Endothelial cell of umbilical vein (primary cell): ENCODE measurements at regions not wholly inside any gene's neighbourhood (a gene's known extent, or its start where the extent isn't known, plus 50 kb on each side); places are given as distances from the start of the nearest gene placed in this dataset. TPM values are rescaled to one million over a fixed set of nuclear protein-coding genes. Genes with fewer than 3 reads are reported as not detected.

ENCODE experiments used
- BruUV-seq: library from RNA; stranded (reverse); fragments of 400-500 nt; replicated peaks from 2 replicates; lab custom pipeline; 2021; lab: Mats Ljungman, UMichigan
- CTCF ChIA-PET: fragments of 300-600, 350-600 bp; sonication (Branson Sonifier 250); formaldehyde crosslinking; loops from one replicate; lab custom pipeline; 2021; ENCODE audit warnings: antibody characterized with exemption, inconsistent platforms; lab: Charles Lee
- POLR2A ChIA-PET: fragments of 300-600, 350-600 bp; sonication (Branson Sonifier 250); formaldehyde crosslinking; loops from one replicate; lab custom pipeline; 2021; ENCODE audit warnings: antibody characterized with exemption, inconsistent platforms; lab: Charles Lee
- DNase-seq: peaks from one replicate; pipeline ENCODE4 v3.0.0-alpha.2; 2011; ENCODE audit warnings: low read depth, low spot score
- FAIRE-seq: peaks from 2 replicates; lab custom pipeline; 2011; peaks lifted over from hg19 to GRCh38; lab: Jason Lieb, UNC
- H2AFZ ChIP-seq: 2 replicates; pipeline ENCODE4 v1.6.0; 2012; ENCODE audit warnings: low read depth, low read length, control low read depth, inconsistent platforms
- H3K27ac ChIP-seq: 2 replicates; pipeline ENCODE4 v1.5.1; 2011; ENCODE audit warnings: low read depth, mild to moderate bottlenecking, control low read depth, low read length, moderate library complexity; ENCODE audit not compliant: insufficient read depth
- H3K27me3 ChIP-seq, 2 experiments: 2 replicates each; pipeline versions ENCODE4 v1.6.0 to v1.6.1; 2011; ENCODE audit warnings: low read length in 2 of 2, mixed read lengths in 1 of 2; ENCODE audit not compliant: control insufficient read depth in 2 of 2, insufficient read depth in 2 of 2
- H3K36me3 ChIP-seq, 2 experiments: 2 replicates in 1 of 2; 3 replicates in 1 of 2; pipeline ENCODE4 v1.5.1; 2011; ENCODE audit warnings: low read length in 2 of 2, mild to moderate bottlenecking in 1 of 2, moderate library complexity in 1 of 2; ENCODE audit not compliant: control insufficient read depth in 2 of 2, insufficient read depth in 2 of 2; ENCODE audit errors: extremely low read depth in 1 of 2
- H3K4me1 ChIP-seq: 3 replicates; pipeline ENCODE4 v1.5.1; 2011; ENCODE audit warnings: mild to moderate bottlenecking, low read length; ENCODE audit not compliant: control insufficient read depth, insufficient read depth; ENCODE audit errors: extremely low read depth
- H3K4me2 ChIP-seq: 2 replicates; pipeline ENCODE4 v1.6.1; 2011; ENCODE audit warnings: low read length, control low read depth, mixed read lengths; ENCODE audit not compliant: insufficient read depth
- H3K4me3 ChIP-seq, 3 experiments: fragments of 200-600 bp in 1 of 3; sonication (generic), shearing (Covaris generic) in 1 of 3; replicated peaks in 1 of 3; 2 replicates each; pipeline ENCODE4 v1.5.1; 2011 to 2016; ENCODE audit warnings: control low read depth in 3 of 3, low read length in 3 of 3, mild to moderate bottlenecking in 2 of 3, inconsistent platforms in 1 of 3, low read depth in 1 of 3, moderate library complexity in 1 of 3; ENCODE audit not compliant: insufficient read depth in 1 of 3
- H3K79me2 ChIP-seq: 2 replicates; pipeline ENCODE4 v1.6.0; 2012; ENCODE audit warnings: low read length, inconsistent platforms; ENCODE audit not compliant: control insufficient read depth, insufficient read depth
- H3K9ac ChIP-seq: replicated peaks from 2 replicates; pipeline ENCODE3; 2011; ENCODE audit warnings: low read length, control low read depth; ENCODE audit not compliant: insufficient read depth; ENCODE audit errors: extremely low read depth
- H3K9me1 ChIP-seq: replicated peaks from 3 replicates; pipeline ENCODE4 v1.6.0; 2011; ENCODE audit warnings: mild to moderate bottlenecking, low read length; ENCODE audit not compliant: control insufficient read depth, insufficient read depth; ENCODE audit errors: extremely low read depth
- H3K9me3 ChIP-seq: replicated peaks from 2 replicates; pipeline ENCODE4 v1.5.1; 2012; ENCODE audit warnings: low read length, inconsistent platforms; ENCODE audit not compliant: control insufficient read depth, insufficient read depth
- H4K20me1 ChIP-seq: replicated peaks from 2 replicates; pipeline ENCODE3; 2011; ENCODE audit warnings: mild to moderate bottlenecking, low read length; ENCODE audit not compliant: control insufficient read depth, insufficient read depth; ENCODE audit errors: extremely low read depth
- EZH2 ChIP-seq: IDR thresholded peaks from 2 replicates; pipeline ENCODE4 v1.6.1; 2012; ENCODE audit warnings: borderline replicate concordance, low read depth, mild to moderate bottlenecking, moderate library complexity, low read length, inconsistent platforms; ENCODE audit not compliant: severe bottlenecking
- FOS ChIP-seq: IDR thresholded peaks from 2 replicates; pipeline ENCODE4 v1.6.1; 2011; ENCODE audit warnings: mild to moderate bottlenecking, low read length, moderate library complexity, borderline replicate concordance; ENCODE audit not compliant: insufficient read depth
- GATA2 ChIP-seq: IDR thresholded peaks from 2 replicates; pipeline ENCODE4 v1.7.0; 2011; ENCODE audit warnings: low read depth, mild to moderate bottlenecking, moderate library complexity, mixed read lengths, low read length; ENCODE audit not compliant: insufficient read length, insufficient read depth
- JUN ChIP-seq: IDR thresholded peaks from 2 replicates; pipeline ENCODE4 v1.6.1; 2011; ENCODE audit warnings: borderline replicate concordance, low read depth; ENCODE audit not compliant: insufficient read length, insufficient read depth
- MAX ChIP-seq: IDR thresholded peaks from 2 replicates; pipeline ENCODE4 v1.6.1; 2011; ENCODE audit not compliant: insufficient read depth, insufficient read length
- MYC ChIP-seq: IDR thresholded peaks from one replicate; pipeline ENCODE4 v1.6.1; 2011; ENCODE audit warnings: mild to moderate bottlenecking, low read depth, low read length
- POLR2A ChIP-seq: IDR thresholded peaks from 2 replicates; pipeline ENCODE4 v1.6.1; 2012; ENCODE audit warnings: low read depth, mild to moderate bottlenecking, control low read depth, low read length
- POLR2AphosphoS5 ChIP-seq: IDR thresholded peaks from 2 replicates; pipeline ENCODE4 v1.6.1; 2012; ENCODE audit warnings: low read depth, mild to moderate bottlenecking, control low read depth, low read length, moderate library complexity; ENCODE audit not compliant: insufficient read depth
- dilution Hi-C: fragments of 300-500 bp; cut with MboI; formaldehyde crosslinking; loops from one replicate; pipeline ENCODE4 v1.15.0; 2019; ENCODE audit warnings: low sequenced_read_pairs; ENCODE audit not compliant: extremely low pct_ligation_motif_present
- intact Hi-C: fragments of 100-400 bp; cut with micrococcal nuclease; formaldehyde crosslinking; loops from one replicate; pipeline ENCODE4 v1.10.0; 2022
- small RNA-seq: library from RNA; depleted of rRNA; stranded (forward); fragments of <200 nt; gene quantifications from one replicate; pipeline ENCODE3, GENCODE V24; 2012; ENCODE audit warnings: low replicate concordance, low read depth; ENCODE audit not compliant: insufficient read depth, insufficient read length
- TF ChIP-seq, protein P1 (sequence below), 2 donors: IDR thresholded peaks; 1 replicate in 1 of 2; 2 replicates in 1 of 2; pipeline ENCODE4 v1.5.1; 2011; ENCODE audit warnings: low read length in 2 of 2, mild to moderate bottlenecking in 2 of 2, moderate library complexity in 2 of 2, control low read depth in 1 of 2, inconsistent platforms in 1 of 2, low read depth in 1 of 2; ENCODE audit not compliant: insufficient read depth in 1 of 2; ENCODE audit errors: extremely low read depth in 1 of 2

- Histone ChIP-seq H3K4me3 (no peak overlapping the region), H3K79me2 (no peaks in the 10 kb centered on the region), H3K27ac (no peak overlapping the region), H3K9ac (no peak overlapping the region), H3K4me1 (no peaks in the 10 kb centered on the region), H3K36me3 (no peaks in the 10 kb centered on the region), H4K20me1 (no peaks in the 10 kb centered on the region), H3K27me3 (no peaks in the 10 kb centered on the region), H3K9me3 (no peaks in the 10 kb centered on the region), H3K4me2 (no peak overlapping the region), H2AFZ (no peak overlapping the region), H3K9me1 (no peaks in the 10 kb centered on the region)
- FAIRE-seq, result no peak
- dilution Hi-C loops, result no loop called here
- POLR2A ChIA-PET, result no interaction called here
- TF ChIP-seq POLR2A (no peak), POLR2AphosphoS5 (no peak), MAX (no peak), MYC (no peak), FOS (no peak), EZH2 (no peak), GATA2 (no peak), JUN (no peak)
- TF ChIP-seq, protein P1, sequence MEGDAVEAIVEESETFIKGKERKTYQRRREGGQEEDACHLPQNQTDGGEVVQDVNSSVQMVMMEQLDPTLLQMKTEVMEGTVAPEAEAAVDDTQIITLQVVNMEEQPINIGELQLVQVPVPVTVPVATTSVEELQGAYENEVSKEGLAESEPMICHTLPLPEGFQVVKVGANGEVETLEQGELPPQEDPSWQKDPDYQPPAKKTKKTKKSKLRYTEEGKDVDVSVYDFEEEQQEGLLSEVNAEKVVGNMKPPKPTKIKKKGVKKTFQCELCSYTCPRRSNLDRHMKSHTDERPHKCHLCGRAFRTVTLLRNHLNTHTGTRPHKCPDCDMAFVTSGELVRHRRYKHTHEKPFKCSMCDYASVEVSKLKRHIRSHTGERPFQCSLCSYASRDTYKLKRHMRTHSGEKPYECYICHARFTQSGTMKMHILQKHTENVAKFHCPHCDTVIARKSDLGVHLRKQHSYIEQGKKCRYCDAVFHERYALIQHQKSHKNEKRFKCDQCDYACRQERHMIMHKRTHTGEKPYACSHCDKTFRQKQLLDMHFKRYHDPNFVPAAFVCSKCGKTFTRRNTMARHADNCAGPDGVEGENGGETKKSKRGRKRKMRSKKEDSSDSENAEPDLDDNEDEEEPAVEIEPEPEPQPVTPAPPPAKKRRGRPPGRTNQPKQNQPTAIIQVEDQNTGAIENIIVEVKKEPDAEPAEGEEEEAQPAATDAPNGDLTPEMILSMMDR (IDR thresholded peaks at IDR 0.05; ENCODE audit: extremely low read depth in 1 of 2, insufficient read depth in 1 of 2, low read depth in 1 of 2, low read length in 2 of 2), result no peak
- no TSS peak for BruUV-seq
- no peak for DNase-seq
- CTCF ChIA-PET, result no interaction called here
- intact Hi-C loops, result no loop called here
Measured at GRCh38 chr20:54704032-54704635, 228.7 kb downstream of the DOK5 start.

Small RNAs in the stretch of these regions (small RNA-seq; reads per million reads assigned to genes)
- not detected for gene RNU4ATAC7P
